ENCODE measurements at regions not wholly inside any gene's neighbourhood (a gene's known extent, or its start where the extent isn't known, plus 50 kb on each side); places are given as distances from the start of the nearest gene placed in this dataset.

- DNase-seq (ENCODE audit: missing footprints) (no peak), ATAC-seq (peak; percentile 67)
- intact Hi-C loops (cut with DNase I), result no loop called here
Observed at GRCh38 chr1:8211883-8212579, 105.9 kb upstream of the SLC45A1 start.

DNA sequence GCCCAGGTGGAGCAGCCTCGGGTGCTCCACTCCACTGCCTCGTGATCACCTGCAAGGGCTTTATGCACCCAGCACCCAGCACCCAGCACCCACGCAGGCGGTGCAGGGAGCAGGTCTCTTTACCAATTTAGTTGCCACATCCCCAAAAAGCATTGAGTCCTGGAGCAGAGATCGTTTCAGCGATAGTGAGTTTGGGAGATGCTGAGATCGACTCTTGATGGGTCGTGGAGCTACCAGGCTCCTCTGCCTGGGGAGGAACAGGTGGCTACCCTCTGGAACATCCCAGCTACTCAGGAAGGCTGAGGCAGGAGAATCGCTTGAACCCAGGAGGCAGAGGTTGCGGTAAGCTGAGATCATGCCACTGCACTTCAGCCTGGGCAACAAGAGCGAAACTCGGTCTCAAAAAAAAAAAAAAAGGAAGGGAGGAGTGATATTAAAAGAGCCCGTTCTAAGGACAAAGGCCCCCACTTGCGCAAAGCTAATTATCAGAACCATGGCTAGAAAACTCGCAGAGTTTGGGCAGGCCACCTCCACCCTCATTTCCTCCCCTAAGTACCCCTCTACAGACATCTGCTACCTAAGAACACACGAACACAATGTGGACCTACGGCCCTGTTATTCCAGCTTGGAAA lies 106.5 kb upstream of the SLC45A1 start:
- peak; percentile 18 for ATAC-seq
- DNase-seq (ENCODE audit: missing footprints), result no peak
- intact Hi-C loops (cut with DNase I), result no loop called here

- no peak for DNase-seq (ENCODE audit: missing footprints)
- intact Hi-C loops (cut with DNase I), result no loop called here
- no peak for ATAC-seq
Observed at GRCh38 chr1:8207202-8207601, 110.7 kb upstream of the SLC45A1 start.

DNA sequence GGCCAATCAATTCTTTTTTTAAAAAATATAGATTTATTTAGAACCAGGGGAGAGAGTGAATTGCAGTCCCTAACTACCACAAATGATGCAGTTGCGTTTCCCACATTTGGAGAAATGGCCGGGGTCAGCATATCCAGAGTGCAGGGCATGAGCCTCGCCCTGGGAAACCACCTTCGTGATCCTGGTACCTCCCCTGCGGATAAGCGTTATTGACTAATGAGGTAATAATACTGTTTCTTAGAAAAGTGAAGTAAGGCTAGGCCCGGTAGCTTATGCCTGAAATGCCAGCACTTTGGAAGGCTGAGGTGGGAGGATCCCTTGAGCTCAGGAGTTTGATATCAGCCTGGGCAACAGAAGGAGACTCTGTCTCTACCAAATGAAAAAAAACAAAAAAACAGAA lies 111.5 kb upstream of the SLC45A1 start:
- intact Hi-C loops (cut with DNase I), result no loop called here
- ATAC-seq (no peak), DNase-seq (ENCODE audit: missing footprints) (no peak)

- no peak for DNase-seq (ENCODE audit: missing footprints)
Observed at GRCh38 chr1:8205771-8206170, 112.1 kb upstream of the SLC45A1 start.

DNA sequence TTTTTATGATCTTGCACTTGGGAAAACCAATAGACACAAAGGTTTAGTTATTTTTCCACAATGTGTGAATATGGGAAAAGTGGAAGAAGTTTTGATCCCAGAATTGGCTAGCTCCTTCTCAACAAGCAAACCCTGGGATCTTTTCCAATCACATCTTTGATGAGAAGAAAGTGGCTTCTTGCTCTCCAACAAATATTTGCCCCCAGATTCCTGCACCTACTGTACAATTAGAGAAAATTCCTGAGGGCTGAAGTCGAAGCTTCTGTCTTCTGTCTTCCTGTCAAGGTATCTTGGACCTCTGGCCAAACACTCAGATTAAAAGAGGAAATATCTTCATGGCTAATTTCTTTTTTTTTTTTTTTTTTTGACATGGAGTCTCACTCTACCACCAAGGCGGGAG lies 113.1 kb upstream of the SLC45A1 start:
- no peak for DNase-seq (ENCODE audit: missing footprints)
- intact Hi-C loops (cut with DNase I), result no loop called here
- ATAC-seq, result no peak

More at GRCh38 chr1:8205771-8206170, 112.1 kb upstream of the SLC45A1 start:
- intact Hi-C loops (cut with DNase I), result no loop called here
- ATAC-seq, result no peak

DNA sequence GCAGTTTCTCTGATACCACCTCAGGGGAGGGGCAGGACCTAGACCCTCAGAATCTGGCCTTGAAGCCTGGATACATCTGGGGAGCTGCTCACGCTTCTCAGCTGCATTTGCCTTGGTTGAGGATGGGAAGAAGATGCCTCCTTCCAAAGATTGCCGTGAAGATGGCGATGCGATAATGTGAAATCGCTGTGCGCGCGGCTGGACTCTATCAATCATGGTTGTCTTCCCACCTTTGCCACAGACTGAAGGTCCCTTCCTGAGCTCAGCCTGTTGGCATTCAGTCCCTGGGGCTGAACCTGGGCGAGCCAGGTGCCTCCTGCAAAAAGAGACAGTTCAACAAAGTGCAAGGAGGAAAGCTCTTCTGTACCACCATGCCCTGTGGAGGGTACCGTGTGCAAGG lies 114.4 kb upstream of the SLC45A1 start:
- DNase-seq (ENCODE audit: missing footprints), result no peak
- intact Hi-C loops (cut with DNase I), result no loop called here

DNA sequence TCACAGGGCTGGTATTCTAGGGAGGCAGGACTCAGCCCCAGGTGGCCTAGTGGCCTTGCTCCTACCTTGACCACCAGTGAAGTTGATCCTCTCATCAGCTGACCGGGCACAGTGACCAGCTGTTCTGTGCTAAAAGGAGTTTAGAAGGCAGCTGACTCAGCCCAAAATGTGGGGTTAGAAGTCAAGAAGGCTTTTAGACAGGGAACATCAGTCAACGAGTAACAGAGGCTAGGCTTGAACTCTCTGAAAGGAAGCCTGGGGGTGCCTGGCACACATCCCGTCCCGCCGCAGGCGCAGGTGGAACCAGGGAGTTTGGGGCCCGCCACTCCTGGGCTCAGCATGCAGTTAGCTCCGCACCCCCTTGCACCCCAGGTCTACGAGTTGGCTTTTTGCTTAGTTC lies 114.9 kb upstream of the SLC45A1 start:
- DNase-seq (ENCODE audit: missing footprints), result no peak
- intact Hi-C loops (cut with DNase I), result no loop called here
- ATAC-seq, result no peak

More for the DNA sequence above, 114.4 kb upstream of the SLC45A1 start:
- ATAC-seq, result no peak

GRCh38 chr1:8202182-8202905 lies 115.6 kb upstream of the SLC45A1 start:
- DNase-seq (ENCODE audit: missing footprints) (peak; percentile 74), ATAC-seq (peak; percentile 87)
- intact Hi-C loops (cut with DNase I), result no loop called here

GRCh38 chr1:8201331-8201861 lies 116.5 kb upstream of the SLC45A1 start:
- ATAC-seq, result no peak
- intact Hi-C loops (cut with DNase I), result no loop called here
- no peak for DNase-seq (ENCODE audit: missing footprints)

GRCh38 chr1:8200317-8201115 lies 117.4 kb upstream of the SLC45A1 start:
- ATAC-seq (no peak), DNase-seq (ENCODE audit: missing footprints) (no peak)
- intact Hi-C loops (cut with DNase I), result no loop called here

DNA sequence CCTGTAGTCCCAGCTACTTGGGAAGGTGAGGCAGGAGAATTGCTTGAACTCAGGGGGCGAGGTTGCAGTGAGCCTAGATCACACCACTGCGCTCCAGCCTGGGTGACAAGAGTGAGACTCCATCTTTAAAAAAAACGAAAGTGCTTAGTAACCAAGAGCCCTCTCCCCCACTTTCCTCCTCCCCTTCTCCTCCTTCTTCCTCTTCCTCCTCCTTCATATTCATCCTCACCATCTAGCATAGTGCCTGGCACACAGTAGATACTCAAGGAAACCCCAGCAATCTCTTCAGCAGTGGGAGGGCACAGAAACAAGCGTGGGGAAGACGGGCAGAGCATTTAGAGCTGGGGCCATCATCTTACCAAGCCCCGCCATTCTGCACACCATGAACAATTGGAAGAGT lies 119.4 kb upstream of the SLC45A1 start:
- intact Hi-C loops (cut with DNase I), result no loop called here
- ATAC-seq, result no peak
- no peak for DNase-seq (ENCODE audit: missing footprints)

DNA sequence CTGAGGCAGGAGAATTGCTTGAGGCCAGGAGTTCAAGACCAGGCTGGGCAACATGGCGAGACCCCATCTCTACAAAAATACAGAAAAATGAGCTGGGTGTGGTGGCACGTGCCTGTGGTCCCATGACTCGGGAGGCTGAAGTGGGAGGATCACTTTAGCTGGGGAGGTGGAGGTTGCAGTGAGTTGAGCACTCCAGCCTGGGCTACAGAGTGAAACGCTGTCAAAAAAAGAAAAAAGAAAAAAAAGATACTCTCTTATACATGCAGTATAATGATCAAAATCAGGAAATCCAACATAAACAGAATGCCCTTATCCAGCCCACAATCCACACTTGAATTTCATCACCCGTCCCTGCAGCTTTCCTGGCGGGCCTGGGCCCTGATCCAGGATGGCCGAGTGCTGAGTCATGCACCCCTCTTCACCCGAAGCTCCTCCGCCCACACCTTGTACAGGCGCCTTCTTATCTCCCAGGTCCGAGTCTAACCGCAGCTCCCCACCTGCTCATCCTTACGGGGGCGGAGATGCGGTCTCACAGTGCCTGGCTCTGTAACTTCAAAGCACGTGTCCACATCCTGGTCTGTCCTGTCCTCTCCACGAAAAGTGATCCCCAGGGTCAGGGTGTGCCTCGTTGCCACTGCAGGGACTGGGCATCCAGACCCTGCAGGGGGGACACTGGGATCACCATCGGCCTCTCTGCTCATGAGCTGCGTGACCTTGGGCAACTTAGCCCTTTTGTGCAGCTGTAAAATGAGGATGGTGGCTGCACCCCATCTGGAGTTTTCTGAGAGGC lies 120.2 kb upstream of the SLC45A1 start:
- intact Hi-C loops (cut with DNase I), result no loop called here
- peak; percentile 74 for DNase-seq (ENCODE audit: missing footprints)
- ATAC-seq, result peak; percentile 22

DNA sequence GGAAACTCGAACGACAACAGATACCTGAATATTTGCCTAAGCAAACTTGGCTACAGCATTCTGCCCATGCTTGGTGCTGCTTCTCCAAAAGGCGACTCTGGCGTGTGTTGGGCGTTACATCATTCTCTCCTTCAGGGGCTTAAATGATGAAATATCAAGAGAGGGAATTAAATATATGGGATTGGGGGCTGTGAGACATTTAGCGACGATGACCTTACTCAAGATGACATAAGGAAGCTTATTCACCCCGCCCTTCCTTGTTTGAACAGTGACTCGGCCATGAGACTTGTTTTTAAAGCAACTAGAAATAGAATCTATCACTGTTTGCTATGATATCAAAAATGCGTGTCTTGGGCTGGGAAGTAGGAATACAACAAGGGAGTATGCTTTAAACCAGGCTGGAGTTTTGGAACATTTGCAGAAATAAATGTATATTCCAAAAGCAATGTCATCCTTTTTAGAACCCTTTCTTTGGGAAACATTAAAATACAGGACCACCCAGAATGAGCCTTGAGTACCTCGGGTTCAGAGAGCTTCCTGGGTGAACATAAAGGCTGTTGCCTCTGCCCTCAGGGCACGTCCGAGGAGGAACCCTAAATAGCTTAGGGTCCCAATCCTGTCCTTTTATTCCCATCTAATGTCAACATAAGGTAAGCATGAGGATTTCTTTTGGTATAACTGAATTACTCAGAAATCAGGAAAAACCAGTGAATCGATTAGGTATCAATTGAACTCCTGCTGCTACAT lies 123.3 kb upstream of the SLC45A1 start:
- intact Hi-C loops (cut with DNase I), result no loop called here
- DNase-seq (ENCODE audit: missing footprints) (no peak), ATAC-seq (no peak)

GRCh38 chr1:8193840-8194406 lies 124.0 kb upstream of the SLC45A1 start:
- no peak for DNase-seq (ENCODE audit: missing footprints)
- intact Hi-C loops (cut with DNase I), result no loop called here
- no peak for ATAC-seq

GRCh38 chr1:8191474-8191873 lies 126.4 kb upstream of the SLC45A1 start:
- no peak for ATAC-seq
- DNase-seq (ENCODE audit: missing footprints), result no peak
- intact Hi-C loops (cut with DNase I), result no loop called here

DNA sequence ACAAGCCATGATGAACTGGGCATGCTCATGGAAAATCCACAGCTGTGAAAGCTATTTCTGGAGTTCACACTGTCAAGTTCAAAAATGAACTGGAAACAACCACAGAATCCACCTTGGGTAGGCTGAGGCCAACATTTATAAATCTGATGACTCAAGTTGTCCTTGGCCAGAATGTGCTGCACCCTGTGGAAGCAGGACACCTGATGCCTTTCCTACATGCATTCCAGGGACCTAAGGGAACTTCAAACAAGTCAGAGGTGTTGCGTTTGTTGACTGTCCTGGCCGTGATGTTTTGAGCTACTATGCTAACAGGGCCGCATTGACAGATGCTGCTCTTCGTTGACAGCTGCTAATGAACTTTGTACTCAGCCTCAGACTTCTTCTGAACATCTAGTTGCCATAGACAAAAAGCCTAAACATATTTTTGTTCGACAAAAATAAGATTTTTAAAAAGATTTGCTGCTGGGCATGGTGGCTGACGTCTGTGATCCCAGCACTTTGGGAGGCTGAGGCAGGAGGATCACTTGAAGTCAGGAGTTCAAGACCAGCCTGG lies 127.9 kb upstream of the SLC45A1 start:
- DNase-seq (ENCODE audit: missing footprints), result no peak
- ATAC-seq, result no peak
- intact Hi-C loops (cut with DNase I), result no loop called here
